SHP77 treated with DMSO at 0.1 percent for 48 hours (cell line): ENCODE measurements at regions not wholly inside any gene's neighbourhood (a gene's known extent, or its start where the extent isn't known, plus 50 kb on each side); places are given as distances from the start of the nearest gene placed in this dataset.
"Not testable (repeated sequence)": the region's sequence is repeated elsewhere in the genome, so short reads cannot be mapped to it uniquely, and the experiment has no call there.

Source experiments
- DNase-seq: peaks from one replicate; lab custom pipeline; 2025; lab: John Stamatoyannopoulos, UW

- DNase-seq = no peak
Observed at GRCh38 chr10:20656886-20657285, 240.2 kb downstream of the NEBL start.

GRCh38 chr10:20652424-20652823 is 244.7 kb downstream of the NEBL start:
- DNase-seq = not testable (repeated sequence)

GRCh38 chr10:20648263-20648874 is 248.7 kb downstream of the NEBL start:
- no peak for DNase-seq

- no peak for DNase-seq
Observed at GRCh38 chr10:20647756-20648155, 249.4 kb downstream of the NEBL start.

- no peak for DNase-seq
Observed at GRCh38 chr10:20644421-20644820, 252.7 kb downstream of the NEBL start.

- DNase-seq = no peak
Observed at GRCh38 chr10:20641605-20642004, 255.5 kb downstream of the NEBL start.

GRCh38 chr10:20635570-20635969 is 261.5 kb downstream of the NEBL start:
- DNase-seq = no peak

GRCh38 chr10:20634839-20635238 is 262.3 kb downstream of the NEBL start:
- DNase-seq = no peak

- DNase-seq = no peak
Observed at GRCh38 chr10:20633714-20634113, 263.4 kb downstream of the NEBL start.

GRCh38 chr10:20632696-20633095 is 264.4 kb downstream of the NEBL start:
- no peak for DNase-seq

- DNase-seq = no peak
Observed at GRCh38 chr10:20631229-20631628, 265.9 kb downstream of the NEBL start.

GRCh38 chr10:20630092-20630643 is 266.9 kb downstream of the NEBL start:
- DNase-seq = no peak

- DNase-seq = no peak
Observed at GRCh38 chr10:20627946-20628507, 269.1 kb downstream of the NEBL start.

GRCh38 chr10:20627087-20627486 is 270.0 kb downstream of the NEBL start:
- DNase-seq = no peak

- DNase-seq = no peak
Observed at GRCh38 chr10:20625868-20626267, 271.2 kb downstream of the NEBL start.

- no peak for DNase-seq
Observed at GRCh38 chr10:20624642-20625041, 272.5 kb downstream of the NEBL start.

GRCh38 chr10:20623546-20623945 is 273.6 kb downstream of the NEBL start:
- no peak for DNase-seq

GRCh38 chr10:20622531-20623211 is 274.4 kb downstream of the NEBL start:
- DNase-seq = no peak

GRCh38 chr10:20620981-20621380 is 276.1 kb downstream of the NEBL start:
- no peak for DNase-seq

- DNase-seq = no peak
Observed at GRCh38 chr10:20618011-20618547, 279.0 kb downstream of the NEBL start.

GRCh38 chr10:20616918-20617810 is 279.9 kb downstream of the NEBL start:
- DNase-seq = no peak
